ENCODE measurements at regions not wholly inside any gene's neighbourhood (a gene's known extent, or its start where the extent isn't known, plus 50 kb on each side); places are given as distances from the start of the nearest gene placed in this dataset.

DNA sequence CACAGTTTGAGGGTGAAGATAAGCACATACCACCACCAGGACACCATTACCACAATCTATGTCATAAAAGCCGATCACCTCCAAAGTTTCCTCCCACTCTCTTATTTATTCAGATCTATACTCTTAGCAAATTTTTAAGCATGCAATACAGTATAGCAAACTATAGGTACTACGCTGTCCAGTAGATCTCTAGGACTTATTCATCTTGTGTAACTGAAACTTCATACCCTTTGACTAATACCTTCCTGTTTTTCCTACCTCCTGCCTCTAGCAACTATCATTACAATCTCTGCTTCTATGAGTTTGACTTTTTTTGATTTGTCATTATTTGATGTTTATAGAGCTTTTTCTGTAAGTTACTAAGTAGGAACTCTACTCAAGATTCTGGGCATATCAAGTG, 84.5 kb upstream of the MANSC4 start:
- H3K79me1 ChIP-seq (ENCODE audit: low read depth, low read length), result no peaks in the 10 kb centered on the region
- no peaks in the 10 kb centered on the region for H3K4me1 ChIP-seq (ENCODE audit: control insufficient read depth in 2 of 2, insufficient read depth in 1 of 2, low read depth in 1 of 2, low read length in 2 of 2)
- H3K36me3 ChIP-seq (replicated peaks in 1 of 2; ENCODE audit: control insufficient read depth in 2 of 2, insufficient read depth in 2 of 2, low read length in 2 of 2), result no peaks in the 10 kb centered on the region
- H2BK120ac ChIP-seq (ENCODE audit: low read depth, low read length), result no peak overlapping the region
- no peak overlapping the region for H3K4ac ChIP-seq (ENCODE audit: low read length)
- no peak overlapping the region for H3K4me3 ChIP-seq (ENCODE audit: low read length in 2 of 2)
- no peak overlapping the region for H4K8ac ChIP-seq (ENCODE audit: low read depth, low read length)
- no peak overlapping the region for H2BK5ac ChIP-seq (ENCODE audit: low read length)
- H3K27ac ChIP-seq (replicated peaks; ENCODE audit: low read length), result no peak overlapping the region
- no peak overlapping the region for H2AFZ ChIP-seq (ENCODE audit: low read length)
- H3K23ac ChIP-seq (ENCODE audit: low read depth, low read length, poor library complexity), result no peak overlapping the region
- H4K91ac ChIP-seq (ENCODE audit: low read depth, low read length, poor library complexity), result no peak overlapping the region
- H2BK15ac ChIP-seq (ENCODE audit: low read length), result no peak overlapping the region
- H3K14ac ChIP-seq (ENCODE audit: low read length), result no peak overlapping the region
- H3K27me3 ChIP-seq (ENCODE audit: control insufficient read depth in 3 of 3, insufficient read depth in 3 of 3, low read depth in 1 of 3, low read length in 3 of 3), result peaks cover 0 to 6% (median 0%) of the 10 kb centered on the region in 3 experiments
- no peak for DNase-seq (ENCODE audit: low spot score)
- no peaks in the 10 kb centered on the region for H3K9me3 ChIP-seq (replicated peaks in 1 of 2; ENCODE audit: control insufficient read depth in 2 of 2, insufficient read depth in 1 of 2, low read depth in 1 of 2, low read length in 2 of 2)
- H2AK5ac ChIP-seq (ENCODE audit: low read depth, low read length), result no peak overlapping the region
- no peak overlapping the region for H3K9ac ChIP-seq (ENCODE audit: low read depth, low read length, poor library complexity)
- no peak overlapping the region for H3K4me2 ChIP-seq (ENCODE audit: insufficient read depth, low read length, poor library complexity, severe bottlenecking)
- no CpG with 5 or more reads among the region's 2 CpGs for WGBS, 2 donors (ENCODE audit: extremely low coverage in 2 of 2, insufficient read length in 2 of 2, insufficient replicate concordance in 1 of 2)
- H3K18ac ChIP-seq (ENCODE audit: low read length), result no peak overlapping the region
- no peak overlapping the region for H2BK12ac ChIP-seq (ENCODE audit: low read length)

DNA sequence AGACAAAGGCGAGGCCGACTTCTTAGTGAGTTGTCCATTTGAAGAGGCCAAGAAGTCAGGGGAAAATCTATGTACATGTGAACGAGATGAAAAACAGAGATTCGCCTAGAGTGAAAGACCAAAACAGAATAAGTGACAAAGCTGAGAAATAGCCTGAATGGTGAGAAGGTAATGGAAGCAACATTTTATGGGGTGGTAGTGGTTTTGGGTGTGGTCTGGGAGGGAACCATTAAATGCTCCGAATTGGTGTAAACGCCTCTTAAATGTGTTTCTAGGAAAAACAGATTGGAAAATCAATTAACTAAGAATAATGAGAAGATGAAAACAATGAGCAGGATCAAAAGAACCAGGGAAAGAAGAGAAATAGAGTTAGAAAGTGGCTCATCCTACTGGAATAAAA, 83.8 kb upstream of the MANSC4 start:
- Histone ChIP-seq H2BK15ac (ENCODE audit: low read length) (no peak overlapping the region), H3K18ac (ENCODE audit: low read length) (no peak overlapping the region), H2BK120ac (ENCODE audit: low read depth, low read length) (no peak overlapping the region), H2AK5ac (ENCODE audit: low read depth, low read length) (no peak overlapping the region), H4K91ac (ENCODE audit: low read depth, low read length, poor library complexity) (no peak overlapping the region), H3K4ac (ENCODE audit: low read length) (no peak overlapping the region), H3K23ac (ENCODE audit: low read depth, low read length, poor library complexity) (no peak overlapping the region), H3K4me2 (ENCODE audit: insufficient read depth, low read length, poor library complexity, severe bottlenecking) (no peak overlapping the region), H3K79me1 (ENCODE audit: low read depth, low read length) (no peaks in the 10 kb centered on the region), H3K27ac (replicated peaks; ENCODE audit: low read length) (no peak overlapping the region), H3K4me1 (ENCODE audit: control insufficient read depth in 2 of 2, insufficient read depth in 1 of 2, low read depth in 1 of 2, low read length in 2 of 2) (no peaks in the 10 kb centered on the region), H3K36me3 (replicated peaks in 1 of 2; ENCODE audit: control insufficient read depth in 2 of 2, insufficient read depth in 2 of 2, low read length in 2 of 2) (no peaks in the 10 kb centered on the region), H2BK5ac (ENCODE audit: low read length) (no peak overlapping the region), H3K4me3 (ENCODE audit: low read length in 2 of 2) (no peak overlapping the region), H3K9ac (ENCODE audit: low read depth, low read length, poor library complexity) (no peak overlapping the region), H4K8ac (ENCODE audit: low read depth, low read length) (no peak overlapping the region), H3K14ac (ENCODE audit: low read length) (no peak overlapping the region), H2AFZ (ENCODE audit: low read length) (no peak overlapping the region), H3K27me3 (ENCODE audit: control insufficient read depth in 3 of 3, insufficient read depth in 3 of 3, low read depth in 1 of 3, low read length in 3 of 3) (peaks cover 0 to 4% (median 0%) of the 10 kb centered on the region in 3 experiments), H3K9me3 (replicated peaks in 1 of 2; ENCODE audit: control insufficient read depth in 2 of 2, insufficient read depth in 1 of 2, low read depth in 1 of 2, low read length in 2 of 2) (no peaks in the 10 kb centered on the region), H2BK12ac (ENCODE audit: low read length) (no peak overlapping the region)
- WGBS, 2 donors (ENCODE audit: extremely low coverage in 2 of 2, insufficient read length in 2 of 2, insufficient replicate concordance in 1 of 2), result no CpG with 5 or more reads among the region's 6 CpGs
- no peak for DNase-seq (ENCODE audit: low spot score)

DNA sequence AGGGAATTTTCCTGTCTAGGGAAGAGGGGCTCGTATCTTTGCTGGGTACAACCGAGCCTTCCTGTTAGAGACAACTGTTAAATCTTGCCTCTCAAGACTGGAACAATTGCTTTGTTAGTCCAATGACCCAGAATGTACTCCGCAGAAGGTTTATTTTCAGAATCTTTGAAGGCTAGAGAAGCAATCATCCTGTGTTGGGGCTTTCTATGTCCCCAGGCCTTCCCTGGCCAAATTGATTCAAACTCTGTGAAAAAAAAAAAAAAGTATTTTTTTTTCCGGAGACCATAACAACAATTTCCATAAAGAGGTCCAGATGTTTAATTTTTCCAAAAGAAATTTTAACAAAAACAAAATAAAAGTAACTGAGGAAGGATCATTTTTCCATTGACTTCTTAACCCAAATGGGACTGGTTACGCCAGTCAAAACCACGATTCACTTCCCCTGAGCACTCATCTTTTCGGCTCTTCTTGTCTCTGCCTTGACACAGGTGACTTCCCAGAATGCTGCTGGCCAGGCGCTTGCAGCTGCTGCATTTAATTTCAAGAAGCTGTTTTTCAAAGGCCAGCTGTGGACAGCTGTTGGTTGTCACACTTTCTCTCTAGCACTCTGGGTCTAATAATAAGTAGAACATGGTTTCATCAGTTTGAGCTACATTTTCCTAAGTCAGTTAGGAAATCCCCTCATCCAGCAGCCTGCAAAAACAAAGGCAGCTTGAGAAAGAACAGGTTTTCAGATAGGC, 81.6 kb upstream of the MANSC4 start:
- Histone ChIP-seq H2BK15ac (ENCODE audit: low read length) (no peak overlapping the region), H4K8ac (ENCODE audit: low read depth, low read length) (no peak overlapping the region), H3K4me2 (ENCODE audit: insufficient read depth, low read length, poor library complexity, severe bottlenecking) (no peak overlapping the region), H2BK120ac (ENCODE audit: low read depth, low read length) (no peak overlapping the region), H3K4me3 (ENCODE audit: low read length in 2 of 2) (no peak overlapping the region), H3K23ac (ENCODE audit: low read depth, low read length, poor library complexity) (no peak overlapping the region), H3K36me3 (replicated peaks in 1 of 2; ENCODE audit: control insufficient read depth in 2 of 2, insufficient read depth in 2 of 2, low read length in 2 of 2) (no peaks in the 10 kb centered on the region), H2BK5ac (ENCODE audit: low read length) (no peak overlapping the region), H3K14ac (ENCODE audit: low read length) (no peak overlapping the region), H2AK5ac (ENCODE audit: low read depth, low read length) (no peak overlapping the region), H2BK12ac (ENCODE audit: low read length) (no peak overlapping the region), H3K79me1 (ENCODE audit: low read depth, low read length) (no peaks in the 10 kb centered on the region), H3K27me3 (ENCODE audit: control insufficient read depth in 3 of 3, insufficient read depth in 3 of 3, low read depth in 1 of 3, low read length in 3 of 3) (peaks cover 0 to 4% (median 0%) of the 10 kb centered on the region in 3 experiments), H3K9ac (ENCODE audit: low read depth, low read length, poor library complexity) (no peak overlapping the region), H3K18ac (ENCODE audit: low read length) (no peak overlapping the region), H3K27ac (replicated peaks; ENCODE audit: low read length) (no peak overlapping the region), H3K4ac (ENCODE audit: low read length) (no peak overlapping the region), H3K9me3 (replicated peaks in 1 of 2; ENCODE audit: control insufficient read depth in 2 of 2, insufficient read depth in 1 of 2, low read depth in 1 of 2, low read length in 2 of 2) (peaks cover 0 to 1% of the 10 kb centered on the region in 2 donors), H3K4me1 (ENCODE audit: control insufficient read depth in 2 of 2, insufficient read depth in 1 of 2, low read depth in 1 of 2, low read length in 2 of 2) (no peaks in the 10 kb centered on the region), H2AFZ (ENCODE audit: low read length) (no peak overlapping the region), H4K91ac (ENCODE audit: low read depth, low read length, poor library complexity) (no peak overlapping the region)
- DNase-seq (ENCODE audit: low spot score), result no peak
- WGBS, 2 donors (ENCODE audit: extremely low coverage in 2 of 2, insufficient read length in 2 of 2, insufficient replicate concordance in 1 of 2), result no CpG with 5 or more reads among the region's 8 CpGs

DNA sequence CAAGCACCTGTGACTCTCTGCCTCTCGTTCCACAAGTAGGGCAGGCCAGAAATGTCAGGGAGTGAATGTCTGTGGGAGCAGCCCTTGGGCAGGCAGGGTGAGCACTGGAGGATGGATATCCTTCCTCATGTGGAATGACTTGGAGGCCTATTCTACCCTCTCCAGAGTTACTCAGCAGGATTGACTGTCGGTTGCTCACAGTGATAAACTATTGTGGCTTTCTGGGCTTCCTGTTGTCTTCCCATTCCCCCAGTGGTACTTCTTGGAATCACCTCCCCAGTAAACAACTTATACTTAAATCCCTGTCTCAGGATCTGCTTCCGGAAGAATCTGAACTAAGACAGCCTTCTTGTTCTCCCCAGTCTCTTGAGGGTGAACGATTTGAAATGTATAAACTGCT, 79.6 kb upstream of the MANSC4 start:
- Histone ChIP-seq H3K27me3 (ENCODE audit: control insufficient read depth in 3 of 3, insufficient read depth in 3 of 3, low read depth in 1 of 3, low read length in 3 of 3) (peaks cover 0 to 4% (median 0%) of the 10 kb centered on the region in 3 experiments), H2AK5ac (ENCODE audit: low read depth, low read length) (no peak overlapping the region), H3K4me2 (ENCODE audit: insufficient read depth, low read length, poor library complexity, severe bottlenecking) (no peak overlapping the region), H2BK12ac (ENCODE audit: low read length) (no peak overlapping the region), H3K36me3 (replicated peaks in 1 of 2; ENCODE audit: control insufficient read depth in 2 of 2, insufficient read depth in 2 of 2, low read length in 2 of 2) (no peaks in the 10 kb centered on the region), H3K4me1 (ENCODE audit: control insufficient read depth in 2 of 2, insufficient read depth in 1 of 2, low read depth in 1 of 2, low read length in 2 of 2) (no peaks in the 10 kb centered on the region), H3K27ac (replicated peaks; ENCODE audit: low read length) (no peak overlapping the region), H3K23ac (ENCODE audit: low read depth, low read length, poor library complexity) (no peak overlapping the region), H3K4ac (ENCODE audit: low read length) (no peak overlapping the region), H3K9ac (ENCODE audit: low read depth, low read length, poor library complexity) (no peak overlapping the region), H3K14ac (ENCODE audit: low read length) (no peak overlapping the region), H3K9me3 (replicated peaks in 1 of 2; ENCODE audit: control insufficient read depth in 2 of 2, insufficient read depth in 1 of 2, low read depth in 1 of 2, low read length in 2 of 2) (peaks cover 0 to 1% of the 10 kb centered on the region in 2 donors), H3K79me1 (ENCODE audit: low read depth, low read length) (no peaks in the 10 kb centered on the region), H2BK120ac (ENCODE audit: low read depth, low read length) (no peak overlapping the region), H3K18ac (ENCODE audit: low read length) (no peak overlapping the region), H3K4me3 (ENCODE audit: low read length in 2 of 2) (no peak overlapping the region), H2AFZ (ENCODE audit: low read length) (no peak overlapping the region), H2BK15ac (ENCODE audit: low read length) (no peak overlapping the region), H4K91ac (ENCODE audit: low read depth, low read length, poor library complexity) (no peak overlapping the region), H2BK5ac (ENCODE audit: low read length) (no peak overlapping the region), H4K8ac (ENCODE audit: low read depth, low read length) (no peak overlapping the region)
- DNase-seq (ENCODE audit: low spot score), result no peak
- no CpG with 5 or more reads among the region's 4 CpGs for WGBS, 2 donors (ENCODE audit: extremely low coverage in 2 of 2, insufficient read length in 2 of 2, insufficient replicate concordance in 1 of 2)

All from neuronal stem cell (in vitro differentiated cells).